H1 (cell line): ENCODE measurements at regions not wholly inside any gene's neighbourhood (a gene's known extent, or its start where the extent isn't known, plus 50 kb on each side); places are given as distances from the start of the nearest gene placed in this dataset.

Experiments used
- CTCF ChIA-PET: fragments of 300-600 bp; sonication (Branson Sonifier 250); formaldehyde crosslinking; loops from one replicate; lab custom pipeline; 2021; ENCODE audit not compliant: partially characterized antibody; lab: Charles Lee
- POLR2A ChIA-PET: fragments of 300-600 bp; sonication (Branson Sonifier 250); formaldehyde crosslinking; loops from one replicate; lab custom pipeline; 2021; ENCODE audit warnings: inconsistent platforms; ENCODE audit not compliant: partially characterized antibody; lab: Charles Lee
- DNase-seq, 2 experiments: peaks; one replicate each; pipeline versions ENCODE4 v3.0.0 to v3.0.0-alpha.2; 2010 to 2022; ENCODE audit warnings: low spot score in 2 of 2, low read depth in 1 of 2, mixed read lengths in 1 of 2
- FAIRE-seq: peaks from 2 replicates; lab custom pipeline; 2011; peaks lifted over from hg19 to GRCh38; lab: Jason Lieb, UNC
- H2AFZ ChIP-seq: 2 replicates; pipeline ENCODE4 v1.8.1; 2012; ENCODE audit warnings: low read length, inconsistent platforms
- H2AK5ac ChIP-seq: 2 replicates; pipeline ENCODE4 v1.6.1; 2013; ENCODE audit warnings: low read depth, low read length
- H2BK120ac ChIP-seq: replicated peaks from 2 replicates; pipeline ENCODE3; 2013; ENCODE audit warnings: low read depth, low read length, inconsistent platforms
- H2BK12ac ChIP-seq: 2 replicates; pipeline ENCODE4 v1.6.1; 2013; ENCODE audit warnings: low read depth, low read length
- H2BK15ac ChIP-seq: 2 replicates; pipeline ENCODE4 v1.6.1; 2013; ENCODE audit warnings: low read length
- H2BK20ac ChIP-seq: 2 replicates; pipeline ENCODE4 v1.6.1; 2013; ENCODE audit warnings: low read length
- H2BK5ac ChIP-seq: 2 replicates; pipeline ENCODE4 v1.6.1; 2013; ENCODE audit warnings: low read depth, low read length
- H3K14ac ChIP-seq: 2 replicates; pipeline ENCODE4 v1.6.1; 2013; ENCODE audit warnings: inconsistent platforms; ENCODE audit not compliant: insufficient read length
- H3K18ac ChIP-seq: 2 replicates; pipeline ENCODE4 v1.6.1; 2013; ENCODE audit warnings: low read length; ENCODE audit errors: extremely low read depth
- H3K23ac ChIP-seq: 2 replicates; pipeline ENCODE4 v1.6.1; 2013; ENCODE audit warnings: inconsistent platforms; ENCODE audit not compliant: insufficient read length
- H3K23me2 ChIP-seq: 2 replicates; pipeline ENCODE4 v1.6.1; 2013; ENCODE audit warnings: low read depth, low read length
- H3K27ac ChIP-seq: 2 replicates; pipeline ENCODE4 v1.6.1; 2011; ENCODE audit warnings: low read depth, low read length, inconsistent platforms
- H3K27me3 ChIP-seq, 4 experiments: replicated peaks in 1 of 4; 1 replicate in 1 of 4; 2 replicates in 3 of 4; pipeline versions ENCODE4 v1.6.1 to v1.8.1; 2011 to 2013; ENCODE audit warnings: low read length in 3 of 4, mild to moderate bottlenecking in 3 of 4, inconsistent platforms in 2 of 4, mixed read lengths in 2 of 4, moderate library complexity in 1 of 4; ENCODE audit not compliant: control insufficient read depth in 3 of 4, insufficient read depth in 3 of 4; ENCODE audit errors: extremely low read depth in 1 of 4
- H3K36me3 ChIP-seq, 4 experiments: 2 replicates each; pipeline versions ENCODE4 v1.6.1 to v1.8.1; 2011 to 2013; ENCODE audit warnings: mild to moderate bottlenecking in 4 of 4, low read length in 3 of 4, moderate library complexity in 2 of 4, control low read depth in 1 of 4, inconsistent platforms in 1 of 4; ENCODE audit not compliant: insufficient read depth in 4 of 4, control insufficient read depth in 2 of 4
- H3K4ac ChIP-seq: replicated peaks from 2 replicates; pipeline ENCODE3; 2013; ENCODE audit warnings: low read length, low read depth, mixed read lengths, inconsistent platforms; ENCODE audit not compliant: insufficient read length
- H3K4me1 ChIP-seq, 4 experiments: replicated peaks in 1 of 4; 1 replicate in 1 of 4; 2 replicates in 3 of 4; pipeline versions ENCODE4 v1.6.1 to v1.8.1; 2011 to 2013; ENCODE audit warnings: low read length in 3 of 4, inconsistent platforms in 2 of 4, mixed read lengths in 1 of 4; ENCODE audit not compliant: insufficient read depth in 4 of 4, control insufficient read depth in 3 of 4
- H3K4me2 ChIP-seq, 2 experiments: 2 replicates each; pipeline versions ENCODE4 v1.6.1 to v1.8.1; 2011 to 2013; ENCODE audit warnings: low read depth in 2 of 2, low read length in 2 of 2, control low read depth in 1 of 2, inconsistent platforms in 1 of 2, mild to moderate bottlenecking in 1 of 2; ENCODE audit not compliant: insufficient read depth in 1 of 2
- H3K4me3 ChIP-seq, 4 experiments: fragments of 200-600, 300-600 bp in 1 of 4; sonication (generic), shearing (Covaris generic), sonication (Bioruptor Twin) in 1 of 4; 2 replicates each; pipeline versions ENCODE4 v1.5.1 to v1.8.1; 2011 to 2016; ENCODE audit warnings: low read length in 4 of 4, low read depth in 3 of 4, control low read depth in 2 of 4, inconsistent platforms in 2 of 4, mild to moderate bottlenecking in 2 of 4, mixed read lengths in 1 of 4, moderate library complexity in 1 of 4; ENCODE audit not compliant: insufficient read depth in 2 of 4; ENCODE audit errors: extremely low read depth in 1 of 4
- H3K56ac ChIP-seq: replicated peaks from 2 replicates; pipeline ENCODE3; 2013; ENCODE audit warnings: low read depth, mild to moderate bottlenecking, mixed read lengths, low read length, inconsistent platforms; ENCODE audit not compliant: insufficient read length
- H3K79me1 ChIP-seq: 2 replicates; pipeline ENCODE4 v1.6.1; 2013; ENCODE audit warnings: low read depth, low read length, control low read depth
- H3K79me2 ChIP-seq, 2 experiments: 2 replicates each; pipeline versions ENCODE4 v1.6.1 to v1.8.1; 2012 to 2013; ENCODE audit warnings: low read length in 2 of 2, mild to moderate bottlenecking in 2 of 2, inconsistent platforms in 1 of 2; ENCODE audit not compliant: insufficient read depth in 2 of 2, control insufficient read depth in 1 of 2
- H3K9ac ChIP-seq, 4 experiments: replicated peaks in 1 of 4; 1 replicate in 1 of 4; 2 replicates in 3 of 4; pipeline versions ENCODE4 v1.6.1 to v1.8.1; 2011 to 2013; ENCODE audit warnings: low read depth in 3 of 4, low read length in 3 of 4, control low read depth in 2 of 4, mild to moderate bottlenecking in 2 of 4, moderate library complexity in 2 of 4, inconsistent platforms in 1 of 4; ENCODE audit errors: extremely low read depth in 1 of 4
- H3K9me3 ChIP-seq, 2 experiments: 2 replicates each; pipeline versions ENCODE4 v1.6.1 to v1.8.1; 2012 to 2013; ENCODE audit warnings: mild to moderate bottlenecking in 2 of 2, moderate library complexity in 2 of 2, control low read depth in 1 of 2, inconsistent platforms in 1 of 2, low read depth in 1 of 2, low read length in 1 of 2, mixed read lengths in 1 of 2; ENCODE audit not compliant: insufficient read depth in 2 of 2
- H4K20me1 ChIP-seq, 2 experiments: replicated peaks in 1 of 2; 2 replicates each; pipeline versions ENCODE3 to v1.8.1; 2011 to 2013; ENCODE audit warnings: inconsistent platforms in 2 of 2, low read length in 2 of 2, mild to moderate bottlenecking in 1 of 2; ENCODE audit not compliant: insufficient read depth in 2 of 2, control insufficient read depth in 1 of 2
- H4K5ac ChIP-seq: 2 replicates; pipeline ENCODE4 v1.6.1; 2013; ENCODE audit warnings: low read length, low read depth, mixed read lengths, inconsistent platforms; ENCODE audit not compliant: insufficient read length
- H4K8ac ChIP-seq: 2 replicates; pipeline ENCODE4 v1.8.0; 2013; ENCODE audit warnings: mild to moderate bottlenecking, moderate library complexity, low read length, inconsistent platforms; ENCODE audit not compliant: insufficient read depth; ENCODE audit errors: extremely low read depth
- H4K91ac ChIP-seq: replicated peaks from 2 replicates; pipeline ENCODE3; 2013; ENCODE audit warnings: low read length, mixed read lengths, inconsistent platforms; ENCODE audit not compliant: insufficient read length
- POLR2A ChIP-seq, 2 experiments: IDR thresholded peaks; 1 replicate in 1 of 2; 2 replicates in 1 of 2; pipeline ENCODE4 v1.6.1; 2011; ENCODE audit warnings: low read depth in 2 of 2, low read length in 2 of 2, mild to moderate bottlenecking in 2 of 2; ENCODE audit errors: control extremely low read depth in 1 of 2
- RFX5 ChIP-seq: IDR thresholded peaks from 2 replicates; pipeline ENCODE4 v1.6.1; 2011; ENCODE audit warnings: low read depth, low read length, improper control_type of control experiment, borderline replicate concordance
- RXRA ChIP-seq: IDR thresholded peaks from 2 replicates; pipeline ENCODE4 v1.6.1; 2011; ENCODE audit warnings: low read depth, mild to moderate bottlenecking, low read length, moderate library complexity; ENCODE audit not compliant: insufficient read depth
- SP1 ChIP-seq: IDR thresholded peaks from 2 replicates; pipeline ENCODE4 v1.6.1; 2011; ENCODE audit warnings: low read depth, low read length
- WGBS, 2 experiments: shearing (Covaris generic) in 1 of 2; methylation state at CpG; one replicate each; pipeline versions ENCODE4 v1.1.6 to v1.1.7; 2013 to 2015; ENCODE audit warnings: low lambda C conversion rate in 2 of 2, mixed read lengths in 2 of 2, inconsistent platforms in 1 of 2, low coverage in 1 of 2, missing lambda C conversion rate in 1 of 2; ENCODE audit not compliant: insufficient replicate concordance in 2 of 2, insufficient coverage in 1 of 2, insufficient read length in 1 of 2; ENCODE audit errors: extremely low coverage in 1 of 2, missing lambda C conversion rate in 1 of 2; 5-methylcytosine and 5-hydroxymethylcytosine counted together

DNA sequence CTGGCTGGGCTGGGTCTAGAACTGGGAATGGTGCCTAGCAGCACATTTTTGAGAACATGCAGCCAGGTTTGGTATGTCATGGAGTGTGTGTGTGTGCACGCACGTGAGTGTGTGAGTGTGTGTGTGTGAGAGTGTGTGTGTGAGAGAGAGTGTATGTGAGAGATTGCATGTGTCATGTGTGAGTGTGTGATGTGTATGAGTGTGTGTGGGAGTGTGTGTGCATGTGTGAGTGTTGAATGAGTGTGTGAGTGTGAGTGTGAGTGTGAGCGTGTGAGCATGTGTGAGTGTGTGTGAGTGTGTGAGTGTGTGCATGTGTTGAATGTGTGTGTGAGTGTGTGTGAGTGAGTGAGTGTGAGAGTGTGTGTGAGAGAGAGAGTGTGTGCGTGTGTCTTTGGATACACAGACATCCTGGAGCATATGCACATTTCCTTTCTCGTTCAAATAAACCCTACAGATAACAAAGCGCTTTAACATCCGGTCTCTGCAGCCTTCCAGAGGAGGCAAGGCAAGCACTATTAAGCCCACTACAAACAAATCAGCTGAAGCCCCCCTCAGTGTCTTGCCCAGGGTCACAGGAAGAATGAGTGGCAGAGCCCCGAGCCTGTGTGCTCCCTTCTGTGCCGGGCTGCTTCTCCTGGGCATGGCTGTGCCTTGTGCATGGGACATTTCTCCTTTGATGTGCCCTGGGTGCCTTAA, 108.7 kb upstream of the ETV6 start:
- H2BK5ac ChIP-seq = peak overlapping the region; percentile 29; the same call in 1 of the 2 replicates
- H3K23ac ChIP-seq = no peak overlapping the region
- no peaks in the 10 kb centered on the region for H4K20me1 ChIP-seq
- peak overlapping the region; percentile 69 for H4K91ac ChIP-seq
- WGBS, 2 experiments = 86% methylated on average over 9 of the region's 9 CpGs; no CpG with 5 or more reads in 1 of the 2 experiments
- H3K79me2 ChIP-seq = no peaks in the 10 kb centered on the region
- CTCF ChIA-PET = no interaction called here
- H3K9me3 ChIP-seq = no peaks in the 10 kb centered on the region
- H3K36me3 ChIP-seq = no peaks in the 10 kb centered on the region
- H2BK15ac ChIP-seq = no peak overlapping the region
- H4K8ac ChIP-seq = no peak overlapping the region
- H3K9ac ChIP-seq = no peak overlapping the region; a peak in 1 of 7 replicates
- peaks cover 0 to 3% (median 0%) of the 10 kb centered on the region in 4 experiments; a peak in 1 of 7 replicates for H3K4me1 ChIP-seq
- no peak overlapping the region for H2AFZ ChIP-seq
- no peaks in the 10 kb centered on the region; a peak in 1 of 7 replicates for H3K27me3 ChIP-seq
- H2BK120ac ChIP-seq = no peak overlapping the region
- FAIRE-seq (no peak), DNase-seq (no peak)
- H3K4ac ChIP-seq = peak overlapping the region; percentile 47
- peaks cover 4% of the 10 kb centered on the region; the same call in 1 of the 2 replicates for H3K23me2 ChIP-seq
- no peak overlapping the region for H2BK20ac ChIP-seq
- H2BK12ac ChIP-seq = peak overlapping the region; percentile 5; the same call in 1 of the 2 replicates
- no peak for TF ChIP-seq POLR2A (IDR thresholded peaks at IDR 0.05; ENCODE audit: control extremely low read depth in 1 of 2, low read depth in 2 of 2, low read length in 2 of 2)
- no peak for TF ChIP-seq SP1
- no peak for TF ChIP-seq RXRA
- no peak for TF ChIP-seq RFX5
- TF ChIP-seq, all 59 proteins: peak for 0
- no peak overlapping the region for H3K4me2 ChIP-seq
- no peak overlapping the region for H2AK5ac ChIP-seq
- POLR2A ChIA-PET = no interaction called here
- no peak overlapping the region for H3K18ac ChIP-seq
- H3K79me1 ChIP-seq = no peaks in the 10 kb centered on the region
- no peak overlapping the region for H3K4me3 ChIP-seq
- peak overlapping the region; percentile 55 for H3K56ac ChIP-seq
- no peak overlapping the region for H3K27ac ChIP-seq
- no peak overlapping the region for H4K5ac ChIP-seq
- H3K14ac ChIP-seq = no peak overlapping the region
